OCI-M2 (cell line): ENCODE measurements at regions not wholly inside any gene's neighbourhood (a gene's known extent, or its start where the extent isn't known, plus 50 kb on each side); places are given as distances from the start of the nearest gene placed in this dataset.
"Not testable (repeated sequence)": the region's sequence is repeated elsewhere in the genome, so short reads cannot be mapped to it uniquely, and the experiment has no call there.

Source experiments
- DNase-seq: peaks from one replicate; lab custom pipeline; 2025; ENCODE audit not compliant: unreplicated experiment; lab: John Stamatoyannopoulos, UW

GRCh38 chr7:83882551-83882950 lies 233.6 kb upstream of the SEMA3E start:
- no peak for DNase-seq

GRCh38 chr7:83879063-83879462 lies 230.1 kb upstream of the SEMA3E start:
- no peak for DNase-seq

- DNase-seq, result no peak
These were observed 229.7 kb upstream of the SEMA3E start for GRCh38 chr7:83878614-83879013.

GRCh38 chr7:83876593-83876992 lies 227.7 kb upstream of the SEMA3E start:
- DNase-seq, result no peak

GRCh38 chr7:83873459-83873858 lies 224.5 kb upstream of the SEMA3E start:
- no peak for DNase-seq

- DNase-seq, result no peak
These were observed 223.6 kb upstream of the SEMA3E start for GRCh38 chr7:83872501-83872900.

GRCh38 chr7:83870515-83870914 lies 221.6 kb upstream of the SEMA3E start:
- no peak for DNase-seq

GRCh38 chr7:83866582-83866981 lies 217.6 kb upstream of the SEMA3E start:
- no peak for DNase-seq

- no peak for DNase-seq
These were observed 215.6 kb upstream of the SEMA3E start for GRCh38 chr7:83864551-83864950.

GRCh38 chr7:83863906-83864305 lies 215.0 kb upstream of the SEMA3E start:
- no peak for DNase-seq

- no peak for DNase-seq
These were observed 212.9 kb upstream of the SEMA3E start for GRCh38 chr7:83861876-83862275.

GRCh38 chr7:83859827-83860226 lies 210.9 kb upstream of the SEMA3E start:
- DNase-seq, result no peak

- no peak for DNase-seq
These were observed 208.8 kb upstream of the SEMA3E start for GRCh38 chr7:83857691-83858090.

- no peak for DNase-seq
These were observed 207.2 kb upstream of the SEMA3E start for GRCh38 chr7:83856094-83856493.

GRCh38 chr7:83852136-83852535 lies 203.2 kb upstream of the SEMA3E start:
- no peak for DNase-seq

GRCh38 chr7:83851551-83851950 lies 202.6 kb upstream of the SEMA3E start:
- DNase-seq, result no peak

- DNase-seq, result no peak
These were observed 202.0 kb upstream of the SEMA3E start for GRCh38 chr7:83850941-83851340.

GRCh38 chr7:83850125-83850524 lies 201.2 kb upstream of the SEMA3E start:
- no peak for DNase-seq

- DNase-seq, result no peak
These were observed 200.2 kb upstream of the SEMA3E start for GRCh38 chr7:83849131-83849530.

GRCh38 chr7:83842894-83843293 lies 194.0 kb upstream of the SEMA3E start:
- no peak for DNase-seq

GRCh38 chr7:83837683-83838082 lies 188.7 kb upstream of the SEMA3E start:
- DNase-seq, result no peak

GRCh38 chr7:83836028-83836427 lies 187.1 kb upstream of the SEMA3E start:
- DNase-seq, result no peak

- no peak for DNase-seq
These were observed 186.5 kb upstream of the SEMA3E start for GRCh38 chr7:83835424-83835823.

- DNase-seq, result not testable (repeated sequence)
These were observed 184.8 kb upstream of the SEMA3E start for GRCh38 chr7:83833721-83834120.
